ENCODE measurements at regions not wholly inside any gene's neighbourhood (a gene's known extent, or its start where the extent isn't known, plus 50 kb on each side); places are given as distances from the start of the nearest gene placed in this dataset.

DNA sequence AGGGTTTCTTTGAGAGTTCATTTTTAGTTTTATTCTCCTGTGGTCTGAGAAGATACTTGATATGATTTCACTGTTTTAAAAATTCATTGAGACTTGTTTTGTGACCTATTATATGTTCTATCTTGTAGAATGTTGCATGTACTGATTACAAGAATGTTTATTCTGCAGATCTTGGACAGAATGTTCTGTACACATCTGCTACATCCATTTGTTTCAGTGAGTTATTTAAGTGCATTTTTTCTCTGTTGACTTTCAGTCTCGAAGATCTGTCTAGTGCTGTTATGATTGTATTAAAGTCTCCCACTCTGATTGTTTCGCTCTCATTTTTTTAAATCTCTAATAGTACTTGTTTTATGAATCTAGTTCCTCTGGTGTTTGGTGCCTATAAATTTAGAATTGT, 1319.8 kb downstream of the TMEM121 start:
- no peaks in the 10 kb centered on the region for H3K9me1 ChIP-seq (replicated peaks; ENCODE audit: control insufficient read depth, extremely low read depth, insufficient read depth, low read length)
- no peaks in the 10 kb centered on the region for H4K20me1 ChIP-seq (replicated peaks; ENCODE audit: control insufficient read depth, extremely low read depth, insufficient read depth, low read length)
- intact Hi-C loops (cut with micrococcal nuclease): no loop called here
- TF ChIP-seq, protein P1, sequence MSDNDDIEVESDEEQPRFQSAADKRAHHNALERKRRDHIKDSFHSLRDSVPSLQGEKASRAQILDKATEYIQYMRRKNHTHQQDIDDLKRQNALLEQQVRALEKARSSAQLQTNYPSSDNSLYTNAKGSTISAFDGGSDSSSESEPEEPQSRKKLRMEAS (IDR thresholded peaks at IDR 0.05; ENCODE audit: insufficient read depth, insufficient read length): no peak
- no peak for TF ChIP-seq MYC (IDR thresholded peaks at IDR 0.05; ENCODE audit: low read depth, low read length)
- no peak for TF ChIP-seq FOS (IDR thresholded peaks at IDR 0.05; ENCODE audit: borderline replicate concordance, insufficient read depth, low read length)
- TF ChIP-seq POLR2A (IDR thresholded peaks at IDR 0.05; ENCODE audit: low read depth, low read length): no peak
- no peak for TF ChIP-seq POLR2AphosphoS5 (IDR thresholded peaks at IDR 0.05; ENCODE audit: insufficient read depth, low read depth, low read length)
- no peak overlapping the region for H3K4me3 ChIP-seq (replicated peaks in 1 of 3; ENCODE audit: insufficient read depth in 1 of 3, low read depth in 1 of 3, low read length in 3 of 3)
- DNase-seq (ENCODE audit: low read depth, low spot score): no peak
- no peak for FAIRE-seq
- POLR2A ChIA-PET: no interaction called here
- H3K9ac ChIP-seq (replicated peaks; ENCODE audit: extremely low read depth, insufficient read depth, low read length): no peak overlapping the region
- no peaks in the 10 kb centered on the region for H3K4me1 ChIP-seq (ENCODE audit: control insufficient read depth, extremely low read depth, insufficient read depth, low read length)
- no peak overlapping the region for H2AFZ ChIP-seq (ENCODE audit: low read depth, low read length)
- no peak overlapping the region for H3K27ac ChIP-seq (ENCODE audit: insufficient read depth, low read depth, low read length)
- BruUV-seq (replicated peaks): no TSS peak
- no peaks in the 10 kb centered on the region for H3K36me3 ChIP-seq (ENCODE audit: control insufficient read depth in 2 of 2, extremely low read depth in 1 of 2, insufficient read depth in 2 of 2, low read length in 2 of 2)
- peaks cover 3% of the 10 kb centered on the region for H3K9me3 ChIP-seq (replicated peaks; ENCODE audit: control insufficient read depth, insufficient read depth, low read length)
- CTCF ChIA-PET: no interaction called here
- dilution Hi-C loops (cut with MboI; ENCODE audit: extremely low pct_ligation_motif_present, low sequenced_read_pairs): no loop called here
- no peaks in the 10 kb centered on the region for H3K79me2 ChIP-seq (ENCODE audit: control insufficient read depth, insufficient read depth, low read length)
- no peaks in the 10 kb centered on the region for H3K27me3 ChIP-seq (ENCODE audit: control insufficient read depth in 2 of 2, insufficient read depth in 2 of 2, low read length in 2 of 2)
- H3K4me2 ChIP-seq (ENCODE audit: insufficient read depth, low read length): no peak overlapping the region

DNA sequence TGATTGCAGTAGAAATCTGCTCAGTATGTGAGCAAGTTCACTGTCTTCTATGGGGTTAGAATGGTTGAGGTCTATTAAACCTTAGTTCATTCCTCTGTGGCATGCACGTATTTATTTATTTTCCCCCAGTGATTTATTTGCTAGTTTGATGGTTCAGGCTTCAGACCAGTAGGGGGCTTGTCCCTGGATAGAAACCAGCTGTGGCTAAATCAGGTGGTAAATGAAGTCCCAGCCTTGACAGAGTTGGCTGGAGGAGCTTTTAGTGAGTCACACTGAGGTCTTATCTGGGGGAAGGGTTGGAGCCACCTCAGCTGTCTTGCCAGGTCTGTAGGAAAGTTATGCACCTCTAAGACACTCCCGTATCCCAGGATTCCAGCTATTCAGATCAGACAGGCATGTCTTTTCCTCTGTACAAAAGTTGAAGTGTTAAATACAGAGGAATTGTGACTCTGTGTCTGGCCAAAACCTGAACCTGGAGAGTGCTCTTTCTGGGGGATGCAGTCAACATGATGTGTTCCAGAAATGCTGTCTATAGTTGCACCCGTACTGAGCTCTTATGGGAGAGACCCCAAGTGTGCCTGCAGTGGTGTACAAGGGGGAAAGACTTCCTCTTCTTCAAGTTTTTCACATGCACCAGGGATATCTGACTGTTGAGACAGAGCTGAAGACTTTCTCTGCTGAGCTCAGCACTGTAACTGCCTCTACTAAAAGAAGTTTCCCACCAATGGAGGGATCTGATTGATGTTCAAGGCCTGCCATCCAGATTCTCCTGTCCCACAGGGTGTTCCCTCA, 1322.1 kb downstream of the TMEM121 start:
- intact Hi-C loops (cut with micrococcal nuclease): no loop called here
- POLR2A ChIA-PET: no interaction called here

More for the DNA sequence above, 1322.1 kb downstream of the TMEM121 start:
- TF ChIP-seq FOS (IDR thresholded peaks at IDR 0.05; ENCODE audit: borderline replicate concordance, insufficient read depth, low read length): no peak
- TF ChIP-seq JUN (IDR thresholded peaks at IDR 0.05; ENCODE audit: borderline replicate concordance, insufficient read depth, insufficient read length, low read depth): no peak
- TF ChIP-seq POLR2A (IDR thresholded peaks at IDR 0.05; ENCODE audit: low read depth, low read length): no peak
- no peak for TF ChIP-seq EZH2 (IDR thresholded peaks at IDR 0.05; ENCODE audit: borderline replicate concordance, low read depth, low read length, severe bottlenecking)
- TF ChIP-seq, protein P2, sequence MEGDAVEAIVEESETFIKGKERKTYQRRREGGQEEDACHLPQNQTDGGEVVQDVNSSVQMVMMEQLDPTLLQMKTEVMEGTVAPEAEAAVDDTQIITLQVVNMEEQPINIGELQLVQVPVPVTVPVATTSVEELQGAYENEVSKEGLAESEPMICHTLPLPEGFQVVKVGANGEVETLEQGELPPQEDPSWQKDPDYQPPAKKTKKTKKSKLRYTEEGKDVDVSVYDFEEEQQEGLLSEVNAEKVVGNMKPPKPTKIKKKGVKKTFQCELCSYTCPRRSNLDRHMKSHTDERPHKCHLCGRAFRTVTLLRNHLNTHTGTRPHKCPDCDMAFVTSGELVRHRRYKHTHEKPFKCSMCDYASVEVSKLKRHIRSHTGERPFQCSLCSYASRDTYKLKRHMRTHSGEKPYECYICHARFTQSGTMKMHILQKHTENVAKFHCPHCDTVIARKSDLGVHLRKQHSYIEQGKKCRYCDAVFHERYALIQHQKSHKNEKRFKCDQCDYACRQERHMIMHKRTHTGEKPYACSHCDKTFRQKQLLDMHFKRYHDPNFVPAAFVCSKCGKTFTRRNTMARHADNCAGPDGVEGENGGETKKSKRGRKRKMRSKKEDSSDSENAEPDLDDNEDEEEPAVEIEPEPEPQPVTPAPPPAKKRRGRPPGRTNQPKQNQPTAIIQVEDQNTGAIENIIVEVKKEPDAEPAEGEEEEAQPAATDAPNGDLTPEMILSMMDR (IDR thresholded peaks at IDR 0.05; ENCODE audit: extremely low read depth in 1 of 2, insufficient read depth in 1 of 2, low read depth in 1 of 2, low read length in 2 of 2): no peak
- TF ChIP-seq, protein P1 (IDR thresholded peaks at IDR 0.05; ENCODE audit: insufficient read depth, insufficient read length): no peak
- TF ChIP-seq POLR2AphosphoS5 (IDR thresholded peaks at IDR 0.05; ENCODE audit: insufficient read depth, low read depth, low read length): no peak
- no peak for TF ChIP-seq MYC (IDR thresholded peaks at IDR 0.05; ENCODE audit: low read depth, low read length)
- TF ChIP-seq GATA2 (IDR thresholded peaks at IDR 0.05; ENCODE audit: insufficient read depth, insufficient read length, low read depth, low read length): no peak
- Histone ChIP-seq H3K9me1 (replicated peaks; ENCODE audit: control insufficient read depth, extremely low read depth, insufficient read depth, low read length) (no peaks in the 10 kb centered on the region), H4K20me1 (replicated peaks; ENCODE audit: control insufficient read depth, extremely low read depth, insufficient read depth, low read length) (no peaks in the 10 kb centered on the region), H3K79me2 (ENCODE audit: control insufficient read depth, insufficient read depth, low read length) (no peaks in the 10 kb centered on the region), H3K27me3 (ENCODE audit: control insufficient read depth in 2 of 2, insufficient read depth in 2 of 2, low read length in 2 of 2) (no peaks in the 10 kb centered on the region), H2AFZ (ENCODE audit: low read depth, low read length) (no peak overlapping the region), H3K4me1 (ENCODE audit: control insufficient read depth, extremely low read depth, insufficient read depth, low read length) (no peaks in the 10 kb centered on the region), H3K4me2 (ENCODE audit: insufficient read depth, low read length) (no peak overlapping the region), H3K4me3 (replicated peaks in 1 of 3; ENCODE audit: insufficient read depth in 1 of 3, low read depth in 1 of 3, low read length in 3 of 3) (no peak overlapping the region), H3K27ac (ENCODE audit: insufficient read depth, low read depth, low read length) (no peak overlapping the region), H3K36me3 (ENCODE audit: control insufficient read depth in 2 of 2, extremely low read depth in 1 of 2, insufficient read depth in 2 of 2, low read length in 2 of 2) (no peaks in the 10 kb centered on the region), H3K9me3 (replicated peaks; ENCODE audit: control insufficient read depth, insufficient read depth, low read length) (no peaks in the 10 kb centered on the region), H3K9ac (replicated peaks; ENCODE audit: extremely low read depth, insufficient read depth, low read length) (no peak overlapping the region)
- BruUV-seq (replicated peaks): no TSS peak
- CTCF ChIA-PET: no interaction called here
- FAIRE-seq (no peak), DNase-seq (ENCODE audit: low read depth, low spot score) (no peak)
- dilution Hi-C loops (cut with MboI; ENCODE audit: extremely low pct_ligation_motif_present, low sequenced_read_pairs): no loop called here

Measured in endothelial cell of umbilical vein (primary cell).